K562 (cell line): ENCODE measurements at regions not wholly inside any gene's neighbourhood (a gene's known extent, or its start where the extent isn't known, plus 50 kb on each side); places are given as distances from the start of the nearest gene placed in this dataset.

Source experiments
- ATAC-seq: fragments of 200-7000 bp; cut with Tn5 transposase; 3 replicates; pipeline ENCODE4 v1.9.1; 2020; ENCODE audit warnings: moderate library complexity
- BruUV-seq: library from RNA; stranded (reverse); fragments of 400-500 nt; replicated peaks from 2 replicates; lab custom pipeline; 2021; lab: Mats Ljungman, UMichigan
- CTCF ChIA-PET: fragments of 300-600 bp; formaldehyde crosslinking; extraction: SDS; loops from one replicate; lab custom pipeline; 2021; ENCODE audit warnings: low intra/inter-chr PET ratio; lab: Yijun Ruan, JAX
- POLR2A ChIA-PET: fragments of 300-600, 350-650 bp; sonication (Branson Sonifier 250); formaldehyde crosslinking; extraction: SDS; loops from one replicate; lab custom pipeline; 2021; ENCODE audit warnings: antibody characterized with exemption, inconsistent platforms; lab: Yijun Ruan, JAX
- DNase-seq, 4 experiments: peaks; one replicate each; pipeline versions ENCODE4 v3.0.0 to v3.0.0-alpha.2; 2011 to 2018; ENCODE audit warnings: low spot score in 3 of 4, mixed read lengths in 3 of 4; ENCODE audit errors: extremely low read depth in 1 of 4
- FAIRE-seq: peaks from 2 replicates; lab custom pipeline; 2011; peaks lifted over from hg19 to GRCh38; lab: Jason Lieb, UNC
- H2AFZ ChIP-seq: 2 replicates; pipeline ENCODE4 v1.6.0; 2011; ENCODE audit warnings: low read depth, low read length, control low read depth, inconsistent platforms
- H3K27ac ChIP-seq: fragments of 200-600 bp; 3 replicates; pipeline ENCODE4 v1.8.0; 2011; ENCODE audit warnings: low read depth, mild to moderate bottlenecking, control low read depth, inconsistent platforms, low read length, moderate library complexity, mixed read lengths; ENCODE audit errors: extremely low read depth
- H3K27me3 ChIP-seq, 2 experiments: fragments of 300-600 bp in 1 of 2; 2 replicates in 1 of 2; 3 replicates in 1 of 2; pipeline versions ENCODE4 v1.6.0 to v1.8.0; 2011; ENCODE audit warnings: inconsistent platforms in 2 of 2, low read length in 2 of 2, mild to moderate bottlenecking in 1 of 2, mixed read lengths in 1 of 2, moderate library complexity in 1 of 2; ENCODE audit not compliant: control insufficient read depth in 2 of 2, insufficient read depth in 2 of 2
- H3K36me3 ChIP-seq: fragments of 300-600 bp; 3 replicates; pipeline ENCODE4 v1.8.0; 2011; ENCODE audit warnings: mild to moderate bottlenecking, low read length, inconsistent platforms; ENCODE audit not compliant: control insufficient read depth, insufficient read depth
- H3K4me1 ChIP-seq, 2 experiments: fragments of 200-600 bp in 1 of 2; replicated peaks in 1 of 2; 2 replicates in 1 of 2; 3 replicates in 1 of 2; pipeline versions ENCODE4 v1.5.1 to v1.8.0; 2011; ENCODE audit warnings: inconsistent platforms in 2 of 2, low read length in 2 of 2, mild to moderate bottlenecking in 1 of 2, mixed read lengths in 1 of 2, moderate library complexity in 1 of 2; ENCODE audit not compliant: control insufficient read depth in 2 of 2, insufficient read depth in 2 of 2
- H3K4me2 ChIP-seq: 2 replicates; pipeline ENCODE4 v1.6.1; 2011; ENCODE audit warnings: low read length, control low read depth, inconsistent platforms, mixed read lengths; ENCODE audit not compliant: insufficient read depth
- H3K4me3 ChIP-seq: fragments of 200-600 bp; sonication (generic), shearing (Covaris generic); 2 replicates; pipeline ENCODE4 v1.5.1; 2016; ENCODE audit warnings: control low read depth, inconsistent platforms
- H3K79me2 ChIP-seq: fragments of 200-600 bp; 3 replicates; pipeline ENCODE4 v1.8.0; 2011; ENCODE audit warnings: low read length, inconsistent platforms; ENCODE audit not compliant: control insufficient read depth, insufficient read depth
- H3K9ac ChIP-seq, 2 experiments: 2 replicates each; pipeline versions ENCODE4 v1.6.0 to v1.6.1; 2011; ENCODE audit warnings: low read depth in 2 of 2, low read length in 2 of 2, control low read depth in 1 of 2, inconsistent platforms in 1 of 2, mild to moderate bottlenecking in 1 of 2, mixed read lengths in 1 of 2; ENCODE audit not compliant: insufficient read depth in 1 of 2
- H3K9me1 ChIP-seq: one replicate; pipeline ENCODE4 v1.6.0; 2011; ENCODE audit warnings: inconsistent platforms, mild to moderate bottlenecking, low read length, moderate library complexity; ENCODE audit not compliant: control insufficient read depth, insufficient read depth
- H3K9me3 ChIP-seq: replicated peaks from 2 replicates; pipeline ENCODE4 v1.5.1; 2011; ENCODE audit warnings: low read depth, low read length, inconsistent platforms; ENCODE audit not compliant: control insufficient read depth, insufficient read depth
- H4K20me1 ChIP-seq: replicated peaks from 2 replicates; pipeline ENCODE4 v1.6.1; 2011; ENCODE audit warnings: low read length, inconsistent platforms, mixed read lengths; ENCODE audit not compliant: control insufficient read depth, insufficient read depth
- ARID4B ChIP-seq: sonication (generic); formaldehyde crosslinking; IDR thresholded peaks from 2 replicates; pipeline ENCODE4 v1.8.0; 2022; ENCODE audit warnings: mild to moderate bottlenecking, missing genetic modification reagents
- CTCFL ChIP-seq: IDR thresholded peaks from 2 replicates; pipeline ENCODE4 v1.6.1; 2011; ENCODE audit warnings: borderline replicate concordance, low read depth, mild to moderate bottlenecking, moderate library complexity, low read length; ENCODE audit not compliant: insufficient read depth, poor library complexity, severe bottlenecking
- POLR2AphosphoS5 ChIP-seq: IDR thresholded peaks from 2 replicates; pipeline ENCODE4 v1.6.1; 2011; ENCODE audit warnings: mild to moderate bottlenecking, low read depth, low read length, moderate library complexity; ENCODE audit not compliant: control insufficient read depth, insufficient read depth
- TCF15 ChIP-seq: fragments of 250-450 bp; sonication (Bioruptor Pico); IDR thresholded peaks from 2 replicates; pipeline ENCODE4 v1.8.0; 2022; ENCODE audit warnings: moderate library complexity, mild to moderate bottlenecking, inconsistent platforms
- ZNF316 ChIP-seq: fragments of 450-650 bp; IDR thresholded peaks from 2 replicates; pipeline ENCODE4 v1.6.1; 2016
- WGBS: fragments of 100-300 bp; shearing (Covaris generic); methylation state at CpG from one replicate; pipeline ENCODE4 v1.1.6; 2016; ENCODE audit warnings: low coverage, mixed read lengths; ENCODE audit not compliant: insufficient coverage; ENCODE audit errors: missing lambda C conversion rate; 5-methylcytosine and 5-hydroxymethylcytosine counted together
- in situ Hi-C: fragments of 300-500 bp; cut with MboI; formaldehyde crosslinking; loops from 4 replicates; pipeline ENCODE4 v1.15.0; 2018; ENCODE audit warnings: inconsistent platforms, mixed read lengths
- intact Hi-C: fragments of 100-400 bp; cut with micrococcal nuclease; formaldehyde crosslinking; loops from 2 replicates; pipeline ENCODE4 v1.14.2; 2022

GRCh38 chr20:46820682-46821081 lies 74.0 kb upstream of the EYA2 start:
- DNase-seq (no peak), ATAC-seq (no peak), FAIRE-seq (no peak)
- CTCF ChIA-PET: no interaction called here
- Histone ChIP-seq H3K4me2 (no peak overlapping the region), H3K9ac (no peak overlapping the region)
- no TSS peak for BruUV-seq
- in situ Hi-C loops: no loop called here
- TF ChIP-seq CTCFL (no peak), ZNF316 (no peak), POLR2AphosphoS5 (no peak), ARID4B (no peak), TCF15 (no peak)
- TF ChIP-seq, all 486 proteins: peak for 0
- Histone ChIP-seq H3K27ac (no peak overlapping the region), H3K9me3 (no peaks in the 10 kb centered on the region), H3K4me3 (no peak overlapping the region), H3K36me3 (no peaks in the 10 kb centered on the region), H3K9me1 (no peaks in the 10 kb centered on the region), H3K79me2 (no peaks in the 10 kb centered on the region), H4K20me1 (no peaks in the 10 kb centered on the region), H3K4me1 (no peaks in the 10 kb centered on the region), H3K27me3 (peaks cover 5 to 17% of the 10 kb centered on the region in 2 experiments; a peak in 4 of 5 replicates), H2AFZ (no peak overlapping the region)
- intact Hi-C loops: no loop called here
- WGBS: 0% methylated on average over 3 of the region's 3 CpGs
- POLR2A ChIA-PET: interaction anchor here (0.6 kb wide), 1 partner anchor 409 kb away, joined by 4 read pairs; no protein-coding TSS in a partner anchor
